HL-60 (cell line): ENCODE measurements at regions not wholly inside any gene's neighbourhood (a gene's known extent, or its start where the extent isn't known, plus 50 kb on each side); places are given as distances from the start of the nearest gene placed in this dataset.

Experiments used
- DNase-seq, 2 experiments: peaks; one replicate each; pipeline ENCODE4 v3.0.0-alpha.2; 2010 to 2020; ENCODE audit warnings: low read depth in 1 of 2, low spot score in 1 of 2
- H3K27ac ChIP-seq: fragments of 250-450 bp; sonication (Bioruptor Pico); replicated peaks from 2 replicates; pipeline ENCODE4 v1.5.1; 2020; ENCODE audit warnings: mild to moderate bottlenecking, moderate library complexity
- H3K27me3 ChIP-seq: fragments of 250-450 bp; sonication (Bioruptor Pico); 2 replicates; pipeline ENCODE4 v1.5.1; 2021; ENCODE audit warnings: mild to moderate bottlenecking, moderate library complexity; ENCODE audit not compliant: insufficient read depth, poor library complexity, severe bottlenecking
- H3K4me3 ChIP-seq: replicated peaks from 2 replicates; pipeline ENCODE4 v1.5.1; 2011; ENCODE audit warnings: mild to moderate bottlenecking, control low read depth, low read length; ENCODE audit not compliant: insufficient read depth
- CTCF ChIP-seq: IDR thresholded peaks from one replicate; pipeline ENCODE4 v1.5.1; 2011; ENCODE audit warnings: low read length, control low read depth, inconsistent platforms; ENCODE audit not compliant: insufficient read depth
- GABPA ChIP-seq: IDR thresholded peaks from 2 replicates; pipeline ENCODE4 v1.6.1; 2012; ENCODE audit warnings: low read depth
- POLR2AphosphoS5 ChIP-seq: IDR thresholded peaks from 2 replicates; pipeline ENCODE4 v1.6.1; 2012; ENCODE audit warnings: low read depth
- REST ChIP-seq: IDR thresholded peaks from 2 replicates; pipeline ENCODE4 v1.6.1; 2012; ENCODE audit warnings: low read depth; ENCODE audit not compliant: insufficient replicate concordance
- SPI1 ChIP-seq: IDR thresholded peaks from 2 replicates; pipeline ENCODE4 v1.6.1; 2012; ENCODE audit warnings: low read depth, mild to moderate bottlenecking, borderline replicate concordance

- no peaks in the 10 kb centered on the region for H3K27me3 ChIP-seq
- TF ChIP-seq POLR2AphosphoS5 (no peak), SPI1 (no peak), CTCF (no peak), GABPA (no peak), REST (no peak)
- H3K4me3 ChIP-seq = no peak overlapping the region
- DNase-seq = no peak
- H3K27ac ChIP-seq = no peak overlapping the region
Observed at GRCh38 chr16:59122262-59122537, 388.1 kb upstream of the GOT2 start.

GRCh38 chr16:59121411-59122261, 387.5 kb upstream of the GOT2 start:
- TF ChIP-seq REST = no peak
- no peak for TF ChIP-seq CTCF
- no peak for TF ChIP-seq POLR2AphosphoS5
- no peak for TF ChIP-seq SPI1
- no peak for TF ChIP-seq GABPA

GRCh38 chr16:59116744-59117143, 382.6 kb upstream of the GOT2 start:
- no peak overlapping the region for H3K27ac ChIP-seq
- no peak overlapping the region for H3K4me3 ChIP-seq
- no peaks in the 10 kb centered on the region for H3K27me3 ChIP-seq
- no peak for DNase-seq
- TF ChIP-seq CTCF = no peak
- TF ChIP-seq SPI1 = no peak
- no peak for TF ChIP-seq POLR2AphosphoS5

More at GRCh38 chr16:59121411-59122261, 387.5 kb upstream of the GOT2 start:
- Histone ChIP-seq H3K27me3 (no peaks in the 10 kb centered on the region), H3K4me3 (no peak overlapping the region), H3K27ac (no peak overlapping the region)
- no peak for DNase-seq

- H3K27me3 ChIP-seq = no peaks in the 10 kb centered on the region
- TF ChIP-seq GABPA = no peak
- no peak for TF ChIP-seq REST
- no peak for TF ChIP-seq POLR2AphosphoS5
- TF ChIP-seq CTCF = no peak
- no peak for TF ChIP-seq SPI1
- no peak overlapping the region for H3K27ac ChIP-seq
- no peak for DNase-seq
- no peak overlapping the region for H3K4me3 ChIP-seq
Observed at GRCh38 chr16:59114790-59115189, 380.7 kb upstream of the GOT2 start.
